ENCODE measurements at regions not wholly inside any gene's neighbourhood (a gene's known extent, or its start where the extent isn't known, plus 50 kb on each side); places are given as distances from the start of the nearest gene placed in this dataset.

- no peak overlapping the region for H3K4me3 Mint-ChIP-seq
- peaks cover 38% of the 10 kb centered on the region for H3K9me3 Mint-ChIP-seq
- DNase-seq: no peak
Observed at GRCh38 chr11:71383461-71383860, 64.7 kb downstream of the DHCR7 start.

GRCh38 chr11:71381781-71382505 lies 66.2 kb downstream of the DHCR7 start:
- TF ChIP-seq CTCF (IDR thresholded peaks at IDR 0.05): no peak
- Mint-ChIP-seq H3K4me3 (no peak overlapping the region), H3K9me3 (peaks cover 23% of the 10 kb centered on the region), H3K4me1 (no peaks in the 10 kb centered on the region), H3K27ac (no peak overlapping the region), H3K27me3 (ENCODE audit: low read depth, poor library complexity) (peaks cover 37% of the 10 kb centered on the region), H3K36me3 (ENCODE audit: low read depth) (no peaks in the 10 kb centered on the region)
- no peak for DNase-seq

More at GRCh38 chr11:71383461-71383860, 64.7 kb downstream of the DHCR7 start:
- H3K27me3 Mint-ChIP-seq (ENCODE audit: low read depth, poor library complexity): peaks cover 44% of the 10 kb centered on the region
- H3K4me1 Mint-ChIP-seq: no peaks in the 10 kb centered on the region
- H3K36me3 Mint-ChIP-seq (ENCODE audit: low read depth): no peaks in the 10 kb centered on the region
- no peak for TF ChIP-seq CTCF (IDR thresholded peaks at IDR 0.05)
- no peak overlapping the region for H3K27ac Mint-ChIP-seq

- Mint-ChIP-seq H3K9me3 (peaks cover 17% of the 10 kb centered on the region), H3K27me3 (ENCODE audit: low read depth, poor library complexity) (peaks cover 34% of the 10 kb centered on the region), H3K36me3 (ENCODE audit: low read depth) (no peaks in the 10 kb centered on the region), H3K27ac (no peak overlapping the region), H3K4me3 (no peak overlapping the region), H3K4me1 (no peaks in the 10 kb centered on the region)
- no peak for TF ChIP-seq CTCF (IDR thresholded peaks at IDR 0.05)
- DNase-seq: no peak
Observed at GRCh38 chr11:71379701-71380100, 68.5 kb downstream of the DHCR7 start.

- Mint-ChIP-seq H3K27me3 (ENCODE audit: low read depth, poor library complexity) (peaks cover 20% of the 10 kb centered on the region), H3K4me3 (no peak overlapping the region), H3K27ac (no peak overlapping the region), H3K36me3 (ENCODE audit: low read depth) (no peaks in the 10 kb centered on the region), H3K9me3 (no peaks in the 10 kb centered on the region), H3K4me1 (peaks cover 5% of the 10 kb centered on the region)
- no peak for TF ChIP-seq CTCF (IDR thresholded peaks at IDR 0.05)
- no peak for DNase-seq
Observed at GRCh38 chr11:71373791-71374454, 74.3 kb downstream of the DHCR7 start.

GRCh38 chr11:71372693-71373657 lies 75.2 kb downstream of the DHCR7 start:
- Mint-ChIP-seq H3K4me1 (peaks cover 5% of the 10 kb centered on the region), H3K9me3 (no peaks in the 10 kb centered on the region), H3K4me3 (no peak overlapping the region), H3K27me3 (ENCODE audit: low read depth, poor library complexity) (peaks cover 27% of the 10 kb centered on the region), H3K27ac (no peak overlapping the region), H3K36me3 (ENCODE audit: low read depth) (no peaks in the 10 kb centered on the region)
- no peak for DNase-seq
- TF ChIP-seq CTCF (IDR thresholded peaks at IDR 0.05): peak; percentile 30
